Peyer's patch (tissue), 4 donors: ENCODE measurements at regions not wholly inside any gene's neighbourhood (a gene's known extent, or its start where the extent isn't known, plus 50 kb on each side); places are given as distances from the start of the nearest gene placed in this dataset.
"Not testable (repeated sequence)": the region's sequence is repeated elsewhere in the genome, so short reads cannot be mapped to it uniquely, and the experiment has no call there.

Source experiments
- CTCF ChIP-seq, 6 experiments: fragments of 450-650 bp in 4 of 6; fragments of 200-600 bp in 2 of 6; sonication (generic) in 1 of 6; IDR thresholded peaks; one replicate each; pipeline ENCODE4 v1.5.1; 2017 to 2019; ENCODE audit warnings: antibody characterized with exemption in 6 of 6, mild to moderate bottlenecking in 3 of 6, moderate library complexity in 1 of 6
- POLR2A ChIP-seq, 2 donors: fragments of 450-650 bp; IDR thresholded peaks; one replicate each; pipeline ENCODE4 v1.5.1; 2017; ENCODE audit warnings: antibody characterized with exemption in 2 of 2, mild to moderate bottlenecking in 2 of 2, moderate library complexity in 2 of 2

GRCh38 chr7:155932324-155932723, 120.1 kb upstream of the SHH start:
- not testable (repeated sequence) for TF ChIP-seq CTCF, POLR2A (IDR thresholded peaks at IDR 0.05)
